ENCODE measurements at regions not wholly inside any gene's neighbourhood (a gene's known extent, or its start where the extent isn't known, plus 50 kb on each side); places are given as distances from the start of the nearest gene placed in this dataset.

GRCh38 chr6:168909288-168909687 lies 344.4 kb downstream of the THBS2 start:
- TF ChIP-seq CTCF (conservative IDR thresholded peaks at IDR 0.05) (no peak), ZFX (IDR thresholded peaks at IDR 0.05) (no peak)
- no peak overlapping the region for H3K27ac ChIP-seq

- TF ChIP-seq CTCF (conservative IDR thresholded peaks at IDR 0.05), result no peak; the same call in 1 of the 2 replicates
- no peak for TF ChIP-seq ZFX (IDR thresholded peaks at IDR 0.05)
- H3K27ac ChIP-seq, result no peak overlapping the region
Observed at GRCh38 chr6:168908887-168909286, 344.8 kb downstream of the THBS2 start.

- TF ChIP-seq CTCF (conservative IDR thresholded peaks at IDR 0.05) (no peak), ZFX (IDR thresholded peaks at IDR 0.05) (no peak)
- H3K27ac ChIP-seq, result no peak overlapping the region
Observed at GRCh38 chr6:168908166-168908565, 345.5 kb downstream of the THBS2 start.

GRCh38 chr6:168906391-168906790 lies 347.3 kb downstream of the THBS2 start:
- TF ChIP-seq CTCF (conservative IDR thresholded peaks at IDR 0.05) (no peak), ZFX (IDR thresholded peaks at IDR 0.05) (no peak)
- no peak overlapping the region for H3K27ac ChIP-seq

- no peak overlapping the region for H3K27ac ChIP-seq
- TF ChIP-seq CTCF (conservative IDR thresholded peaks at IDR 0.05), result no peak
- TF ChIP-seq ZFX (IDR thresholded peaks at IDR 0.05), result no peak
Observed at GRCh38 chr6:168905451-168906090, 348.1 kb downstream of the THBS2 start.

- no peak overlapping the region for H3K27ac ChIP-seq
- TF ChIP-seq ZFX (IDR thresholded peaks at IDR 0.05) (no peak), CTCF (conservative IDR thresholded peaks at IDR 0.05) (no peak)
Observed at GRCh38 chr6:168903613-168904345, 349.9 kb downstream of the THBS2 start.

GRCh38 chr6:168902075-168902474 lies 351.6 kb downstream of the THBS2 start:
- H3K27ac ChIP-seq, result no peak overlapping the region
- no peak for TF ChIP-seq CTCF (conservative IDR thresholded peaks at IDR 0.05)
- no peak for TF ChIP-seq ZFX (IDR thresholded peaks at IDR 0.05)
